ENCODE measurements at regions not wholly inside any gene's neighbourhood (a gene's known extent, or its start where the extent isn't known, plus 50 kb on each side); places are given as distances from the start of the nearest gene placed in this dataset.

DNA sequence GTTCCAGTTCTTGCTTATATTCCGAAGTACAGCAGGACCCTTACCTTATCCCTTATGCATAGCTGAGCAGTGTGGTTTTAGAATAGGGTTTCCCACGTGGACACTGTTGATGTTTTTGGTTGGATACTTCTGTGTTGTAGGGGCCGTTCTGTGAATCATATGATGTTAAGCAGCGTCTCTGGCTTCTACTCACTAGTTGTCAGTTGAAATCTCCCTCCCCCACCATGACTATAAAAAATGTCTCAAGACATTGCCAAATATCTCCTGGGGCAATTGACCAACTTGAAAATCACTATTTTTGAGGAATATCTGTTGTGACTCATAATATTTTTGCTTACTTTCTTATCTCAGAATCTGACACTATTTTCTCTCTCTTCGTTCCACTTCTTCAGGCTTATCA lies 713.7 kb downstream of the TSN start:
- intact Hi-C loops (cut with micrococcal nuclease): no loop called here
- ChIA-PET CTCF (no interaction called here), POLR2A (no interaction called here)
- TF ChIP-seq, protein P1, sequence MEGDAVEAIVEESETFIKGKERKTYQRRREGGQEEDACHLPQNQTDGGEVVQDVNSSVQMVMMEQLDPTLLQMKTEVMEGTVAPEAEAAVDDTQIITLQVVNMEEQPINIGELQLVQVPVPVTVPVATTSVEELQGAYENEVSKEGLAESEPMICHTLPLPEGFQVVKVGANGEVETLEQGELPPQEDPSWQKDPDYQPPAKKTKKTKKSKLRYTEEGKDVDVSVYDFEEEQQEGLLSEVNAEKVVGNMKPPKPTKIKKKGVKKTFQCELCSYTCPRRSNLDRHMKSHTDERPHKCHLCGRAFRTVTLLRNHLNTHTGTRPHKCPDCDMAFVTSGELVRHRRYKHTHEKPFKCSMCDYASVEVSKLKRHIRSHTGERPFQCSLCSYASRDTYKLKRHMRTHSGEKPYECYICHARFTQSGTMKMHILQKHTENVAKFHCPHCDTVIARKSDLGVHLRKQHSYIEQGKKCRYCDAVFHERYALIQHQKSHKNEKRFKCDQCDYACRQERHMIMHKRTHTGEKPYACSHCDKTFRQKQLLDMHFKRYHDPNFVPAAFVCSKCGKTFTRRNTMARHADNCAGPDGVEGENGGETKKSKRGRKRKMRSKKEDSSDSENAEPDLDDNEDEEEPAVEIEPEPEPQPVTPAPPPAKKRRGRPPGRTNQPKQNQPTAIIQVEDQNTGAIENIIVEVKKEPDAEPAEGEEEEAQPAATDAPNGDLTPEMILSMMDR (IDR thresholded peaks at IDR 0.05; ENCODE audit: unreplicated experiment): no peak
- no TSS peak for BruUV-seq (replicated peaks)
- Mint-ChIP-seq H3K4me3 (ENCODE audit: unreplicated experiment) (no peak overlapping the region), H3K4me1 (ENCODE audit: insufficient read depth, unreplicated experiment) (peaks cover 9% of the 10 kb centered on the region), H3K27me3 (ENCODE audit: insufficient read depth, unreplicated experiment) (no peaks in the 10 kb centered on the region), H3K36me3 (ENCODE audit: insufficient read depth, unreplicated experiment) (no peaks in the 10 kb centered on the region), H3K9me3 (ENCODE audit: unreplicated experiment) (no peaks in the 10 kb centered on the region), H3K27ac (ENCODE audit: low read depth, unreplicated experiment) (no peak overlapping the region)
- DNase-seq (ENCODE audit: unreplicated experiment): peak; percentile 64

DNA sequence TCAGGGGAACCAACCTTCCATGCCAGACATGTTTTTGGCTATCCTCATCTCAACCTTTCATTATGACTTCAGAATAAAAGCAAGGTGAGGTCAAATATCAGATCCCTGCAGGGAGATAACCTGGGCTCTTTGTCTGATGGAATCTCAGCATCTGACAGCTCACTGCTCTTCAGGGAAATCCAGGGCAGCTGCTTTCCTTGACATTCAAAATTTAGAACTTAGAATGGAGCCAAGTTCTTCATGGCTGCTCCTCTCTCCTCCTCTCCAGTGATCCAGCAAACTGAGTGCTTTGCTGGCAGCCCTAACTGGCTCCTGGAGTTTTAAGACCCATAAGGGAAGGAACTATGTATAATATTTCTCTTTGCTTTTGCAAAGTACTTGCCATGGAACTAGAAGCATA lies 716.3 kb downstream of the TSN start:
- Mint-ChIP-seq H3K27me3 (ENCODE audit: insufficient read depth, unreplicated experiment) (no peaks in the 10 kb centered on the region), H3K4me3 (ENCODE audit: unreplicated experiment) (no peak overlapping the region), H3K27ac (ENCODE audit: low read depth, unreplicated experiment) (no peak overlapping the region), H3K4me1 (ENCODE audit: insufficient read depth, unreplicated experiment) (peaks cover 9% of the 10 kb centered on the region), H3K9me3 (ENCODE audit: unreplicated experiment) (no peaks in the 10 kb centered on the region), H3K36me3 (ENCODE audit: insufficient read depth, unreplicated experiment) (no peaks in the 10 kb centered on the region)
- no peak for DNase-seq (ENCODE audit: unreplicated experiment)
- POLR2A ChIA-PET: no interaction called here
- CTCF ChIA-PET: no interaction called here
- no TSS peak for BruUV-seq (replicated peaks)
- TF ChIP-seq, protein P1 (IDR thresholded peaks at IDR 0.05; ENCODE audit: unreplicated experiment): no peak
- intact Hi-C loops (cut with micrococcal nuclease): no loop called here

DNA sequence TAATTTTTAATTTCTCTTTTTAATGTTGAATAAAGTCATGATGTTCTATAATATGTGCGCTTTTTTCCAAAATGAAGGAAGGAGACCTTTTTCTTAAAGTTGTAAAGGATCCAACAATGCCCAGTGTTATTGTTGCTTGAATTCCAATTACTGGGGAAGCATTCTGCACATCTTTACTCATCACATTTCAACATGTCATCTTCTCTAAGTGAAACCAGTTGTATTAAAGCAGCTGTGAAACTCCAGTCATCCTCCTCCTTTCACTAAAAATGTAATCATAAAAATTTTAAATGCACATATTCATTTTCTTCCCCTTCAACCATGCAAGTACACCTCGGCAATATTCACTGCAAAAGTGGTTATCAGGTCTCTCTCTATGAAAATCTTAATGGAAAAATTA lies 722.7 kb downstream of the TSN start:
- ChIA-PET CTCF (interaction anchor here (1.0 kb wide), 1 partner anchor 25 kb away, joined by 3 read pairs; no protein-coding TSS in a partner anchor), POLR2A (interaction anchor here (1.7 kb wide), 1 partner anchor 10 kb away, joined by 3 read pairs; no protein-coding TSS in a partner anchor)
- Mint-ChIP-seq H3K36me3 (ENCODE audit: insufficient read depth, unreplicated experiment) (no peaks in the 10 kb centered on the region), H3K4me1 (ENCODE audit: insufficient read depth, unreplicated experiment) (no peaks in the 10 kb centered on the region), H3K27me3 (ENCODE audit: insufficient read depth, unreplicated experiment) (no peaks in the 10 kb centered on the region), H3K9me3 (ENCODE audit: unreplicated experiment) (no peaks in the 10 kb centered on the region), H3K27ac (ENCODE audit: low read depth, unreplicated experiment) (no peak overlapping the region), H3K4me3 (ENCODE audit: unreplicated experiment) (no peak overlapping the region)
- DNase-seq (ENCODE audit: unreplicated experiment): no peak
- intact Hi-C loops (cut with micrococcal nuclease): no loop called here
- TF ChIP-seq, protein P1 (IDR thresholded peaks at IDR 0.05; ENCODE audit: unreplicated experiment): no peak
- no TSS peak for BruUV-seq (replicated peaks)

DNA sequence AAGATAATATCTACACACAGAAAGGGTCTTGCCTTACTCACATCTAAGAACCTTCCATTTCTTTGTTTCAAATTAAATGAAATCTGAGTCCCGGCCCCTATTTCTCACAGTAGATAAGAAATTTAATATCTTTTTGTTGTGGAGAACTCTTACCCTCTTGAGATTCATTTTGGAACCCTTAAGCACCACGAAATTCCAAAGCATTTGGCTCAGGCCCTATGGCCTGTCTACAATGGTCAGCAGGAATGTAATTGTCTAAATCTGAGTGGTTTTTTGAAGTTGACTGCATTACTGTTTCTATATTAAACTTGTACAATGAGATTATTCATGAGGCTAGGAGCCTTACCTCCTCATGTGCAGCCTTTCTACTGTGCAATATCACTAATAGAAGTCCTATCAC lies 723.3 kb downstream of the TSN start:
- Mint-ChIP-seq H3K36me3 (ENCODE audit: insufficient read depth, unreplicated experiment) (no peaks in the 10 kb centered on the region), H3K4me3 (ENCODE audit: unreplicated experiment) (no peak overlapping the region), H3K9me3 (ENCODE audit: unreplicated experiment) (no peaks in the 10 kb centered on the region), H3K4me1 (ENCODE audit: insufficient read depth, unreplicated experiment) (no peaks in the 10 kb centered on the region), H3K27ac (ENCODE audit: low read depth, unreplicated experiment) (no peak overlapping the region), H3K27me3 (ENCODE audit: insufficient read depth, unreplicated experiment) (no peaks in the 10 kb centered on the region)
- intact Hi-C loops (cut with micrococcal nuclease): no loop called here
- BruUV-seq (replicated peaks): no TSS peak
- POLR2A ChIA-PET: interaction anchor here (1.7 kb wide), 1 partner anchor 9 kb away, joined by 3 read pairs; no protein-coding TSS in a partner anchor
- DNase-seq (ENCODE audit: unreplicated experiment): no peak
- CTCF ChIA-PET: interaction anchor here (1.0 kb wide), 1 partner anchor 24 kb away, joined by 3 read pairs; no protein-coding TSS in a partner anchor
- TF ChIP-seq, protein P1 (IDR thresholded peaks at IDR 0.05; ENCODE audit: unreplicated experiment): no peak
